GM18519 (cell line): ENCODE measurements at regions not wholly inside any gene's neighbourhood (a gene's known extent, or its start where the extent isn't known, plus 50 kb on each side); places are given as distances from the start of the nearest gene placed in this dataset.
A peak's percentile ranks its signal among the peaks of the same experiment; 100 is the strongest.

Experiments
- ATAC-seq: cut with Tn5 transposase; IDR thresholded peaks from one replicate; pipeline ENCODE4 v1.9.1; 2021; ENCODE audit warnings: mild to moderate bottlenecking, moderate library complexity; ENCODE audit not compliant: unreplicated experiment, low FRiP score

- ATAC-seq = no peak
Observed at GRCh38 chr12:11564984-11565651, 84.4 kb upstream of the ETV6 start.

- ATAC-seq = no peak
Observed at GRCh38 chr12:11565752-11566151, 83.7 kb upstream of the ETV6 start.

DNA sequence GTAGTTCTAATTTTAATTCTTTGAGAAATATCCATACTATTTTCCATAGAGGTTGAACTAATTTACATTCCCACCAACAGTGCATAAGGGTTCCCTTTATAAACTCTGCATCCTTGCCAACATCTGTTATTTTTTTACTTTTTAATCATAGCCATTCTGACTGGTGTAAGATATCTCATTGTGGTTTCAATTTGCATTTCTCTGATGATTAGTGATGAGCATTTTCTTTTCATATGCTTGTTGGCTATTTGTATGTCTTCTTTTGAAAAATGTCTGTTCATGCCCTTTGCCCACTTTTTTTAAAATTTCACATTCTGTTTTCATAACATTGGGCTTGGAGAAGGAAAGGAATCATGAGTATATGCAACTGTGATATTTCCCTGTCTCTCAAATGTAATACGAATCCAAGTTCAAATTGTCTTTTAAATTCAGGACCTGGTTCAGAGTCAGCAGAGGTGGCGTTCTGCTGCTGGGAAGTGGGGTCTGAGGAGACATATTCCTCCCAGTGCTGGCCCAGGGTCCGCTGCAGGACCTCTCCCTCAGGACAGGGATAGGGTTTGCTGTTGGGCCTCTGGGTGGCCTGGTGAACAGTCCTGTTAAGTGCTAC lies 81.2 kb upstream of the ETV6 start:
- ATAC-seq = no peak

DNA sequence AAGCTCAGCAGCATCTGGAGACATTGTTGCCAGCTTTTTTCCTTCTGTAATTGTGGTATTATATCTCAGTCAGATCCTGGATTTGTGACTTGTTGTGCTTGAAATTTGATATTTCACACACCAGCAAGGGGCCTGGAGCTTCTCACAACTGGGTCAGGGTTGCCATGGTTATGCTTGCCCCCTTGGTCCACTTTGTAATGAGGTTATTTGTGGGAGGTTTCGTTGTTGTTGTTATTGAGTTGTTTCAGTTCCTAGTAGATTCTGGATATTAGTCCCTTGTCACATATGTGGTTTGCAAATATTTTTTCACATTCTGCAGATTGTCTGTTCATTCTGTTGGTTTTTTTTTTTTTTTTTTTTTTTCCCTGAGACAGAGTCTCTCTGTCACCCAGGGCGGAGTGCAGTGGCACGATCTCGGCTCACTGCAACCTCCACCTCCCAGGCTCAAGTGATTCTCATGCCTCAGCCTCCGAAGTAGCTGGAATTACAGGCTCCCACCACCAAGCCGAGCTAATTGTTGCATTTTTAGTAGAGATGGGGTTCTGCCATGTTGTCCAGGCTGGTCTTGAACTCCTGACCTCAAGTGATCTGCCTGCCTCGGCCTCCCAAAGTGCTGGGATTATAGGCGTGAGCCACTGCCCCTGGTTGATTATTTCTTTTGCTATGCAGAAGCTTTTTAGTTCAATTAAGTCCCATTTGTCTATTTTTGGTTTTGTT lies 80.6 kb upstream of the ETV6 start:
- ATAC-seq = peak; percentile 92

- ATAC-seq = no peak
Observed at GRCh38 chr12:11569716-11570115, 79.8 kb upstream of the ETV6 start.

GRCh38 chr12:11573880-11574279 lies 75.6 kb upstream of the ETV6 start:
- no peak for ATAC-seq

GRCh38 chr12:11576104-11576503 lies 73.4 kb upstream of the ETV6 start:
- ATAC-seq = no peak

DNA sequence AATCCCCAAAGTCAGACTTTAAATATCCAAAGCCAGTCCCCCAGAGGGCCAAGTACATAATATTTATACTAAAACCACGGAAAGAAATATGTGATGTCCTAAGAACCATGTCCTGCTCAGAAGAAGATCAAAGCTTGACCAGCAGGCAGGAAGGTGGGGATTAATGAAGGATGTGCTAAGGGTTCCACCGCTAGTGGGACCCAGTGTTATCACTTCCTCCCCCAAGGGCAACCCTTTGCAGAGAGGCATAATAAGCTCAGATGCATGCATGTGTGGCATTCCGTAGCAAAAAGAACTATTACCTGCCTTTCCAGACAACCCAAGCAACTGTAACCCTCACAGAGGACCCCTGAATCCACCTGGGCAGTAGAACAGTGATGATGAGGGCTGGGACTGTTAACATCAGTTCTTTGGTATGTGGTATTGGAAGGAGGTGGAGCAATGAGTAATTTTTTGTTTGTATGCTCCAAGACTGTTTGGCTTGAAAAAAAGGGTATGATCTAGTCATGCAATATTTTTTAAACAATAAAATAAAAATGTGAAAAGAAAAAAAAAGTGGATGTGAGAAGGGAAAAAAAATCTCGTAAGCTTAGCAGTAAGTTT lies 71.7 kb upstream of the ETV6 start:
- ATAC-seq = no peak

DNA sequence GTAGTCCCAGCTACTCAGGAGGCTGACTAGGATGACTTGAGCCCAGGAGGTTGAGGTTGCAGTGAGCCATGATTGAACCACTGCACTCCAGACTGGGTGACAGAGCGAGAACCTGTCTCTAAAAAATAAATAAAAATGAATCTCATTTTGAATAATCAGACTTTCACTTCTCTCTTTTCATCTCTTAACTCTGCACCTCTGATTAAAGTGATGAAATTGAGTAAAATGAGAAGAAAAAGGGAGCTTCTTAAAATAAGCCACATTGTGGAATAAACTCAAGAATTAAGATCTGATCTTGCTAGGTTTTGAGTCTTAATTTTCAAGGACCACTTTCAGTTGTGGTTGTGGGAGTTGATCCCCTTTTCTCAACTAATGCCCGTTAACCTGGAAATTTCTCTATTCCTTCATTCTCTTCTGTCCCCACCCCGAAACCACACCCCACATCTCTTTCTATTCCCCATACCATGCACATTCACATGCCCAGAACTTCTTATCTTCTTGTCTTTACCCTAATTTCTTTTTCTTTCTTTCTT lies 70.9 kb upstream of the ETV6 start:
- ATAC-seq = peak; percentile 77

GRCh38 chr12:11580125-11580751 lies 69.2 kb upstream of the ETV6 start:
- ATAC-seq = no peak

- ATAC-seq = no peak
Observed at GRCh38 chr12:11581179-11581755, 68.2 kb upstream of the ETV6 start.

- no peak for ATAC-seq
Observed at GRCh38 chr12:11584221-11584855, 65.1 kb upstream of the ETV6 start.

DNA sequence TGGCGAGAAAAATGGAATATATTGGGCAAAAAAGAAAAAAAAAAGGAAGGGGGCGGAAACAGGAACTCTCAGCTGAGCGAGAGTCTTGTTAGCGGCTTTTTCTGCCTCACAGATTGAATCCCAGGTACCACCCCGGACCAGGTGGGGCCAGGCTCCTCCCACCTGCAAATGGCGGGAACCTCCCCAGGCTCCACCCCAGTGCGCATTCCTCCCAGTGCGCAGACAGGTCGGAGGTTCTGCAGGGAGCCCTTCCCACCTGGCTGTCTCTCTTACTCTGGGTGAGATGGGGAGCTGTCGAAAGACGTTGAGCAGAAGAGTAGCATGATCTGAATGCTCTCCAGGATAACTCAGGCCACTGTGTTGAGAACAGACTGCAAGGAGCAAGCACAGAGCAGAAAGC lies 57.0 kb upstream of the ETV6 start:
- ATAC-seq = no peak

GRCh38 chr12:11593013-11593412 lies 56.5 kb upstream of the ETV6 start:
- ATAC-seq = no peak

DNA sequence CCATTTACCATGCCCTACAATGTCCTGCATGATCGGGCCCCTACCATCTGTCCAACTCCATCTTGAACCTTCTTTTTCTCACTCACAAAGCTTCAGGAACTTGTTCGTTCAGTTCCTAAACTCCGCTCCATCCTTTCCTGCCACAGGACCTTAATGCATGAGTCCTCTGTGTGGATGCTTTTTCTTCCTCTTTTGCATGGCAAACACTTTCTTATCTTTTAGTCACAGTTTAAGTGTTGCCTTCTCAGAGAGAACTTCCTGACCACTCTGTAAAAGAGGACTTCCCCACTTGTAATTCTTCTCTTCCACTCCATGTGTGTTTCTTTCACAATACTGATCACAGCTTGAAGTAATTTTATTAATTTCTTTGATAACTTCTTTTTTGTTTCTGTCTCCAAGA lies 54.4 kb upstream of the ETV6 start:
- ATAC-seq = no peak

- ATAC-seq = no peak
Observed at GRCh38 chr12:11596141-11596540, 53.3 kb upstream of the ETV6 start.

GRCh38 chr12:11598900-11599299 lies 50.6 kb upstream of the ETV6 start:
- ATAC-seq = no peak
